ENCODE measurements at regions not wholly inside any gene's neighbourhood (a gene's known extent, or its start where the extent isn't known, plus 50 kb on each side); places are given as distances from the start of the nearest gene placed in this dataset.
A peak's percentile ranks its signal among the peaks of the same experiment; 100 is the strongest.

GRCh38 chr3:70557976-70558375 lies 245.5 kb upstream of the MDFIC2 start:
- Mint-ChIP-seq H3K9me3 (peaks cover 0 to 2% of the 10 kb centered on the region in 2 donors), H3K27ac (no peak overlapping the region), H3K36me3 (no peaks in the 10 kb centered on the region), H3K27me3 (no peaks in the 10 kb centered on the region), H3K4me3 (peak overlapping the region in 1 of 2 donors; percentile 5), H3K4me1 (peaks cover 11 to 27% of the 10 kb centered on the region in 2 donors)
- ATAC-seq (replicated peaks) (peak in 1 of 2 donors; percentile 13), DNase-seq (no peak)

DNA sequence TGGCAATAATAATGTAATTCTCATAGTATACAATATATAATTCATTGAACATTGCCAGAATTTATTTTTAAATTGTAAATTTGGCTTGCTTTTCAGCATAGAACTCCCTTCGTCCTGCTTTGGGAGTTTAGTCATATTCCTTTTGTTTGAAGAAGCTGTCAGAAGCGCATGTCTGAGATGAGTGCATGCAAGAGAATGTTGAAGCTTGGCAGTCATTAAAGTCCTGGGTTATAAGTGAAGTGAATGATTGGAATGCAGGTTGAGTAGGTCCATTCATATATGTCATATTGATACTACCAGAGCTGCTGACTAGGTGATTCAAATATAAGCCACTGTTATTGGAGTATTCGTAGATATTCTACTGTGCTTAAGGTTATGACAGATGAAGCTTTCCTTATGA lies 243.6 kb upstream of the MDFIC2 start:
- ATAC-seq (replicated peaks), result no peak
- peaks cover 7 to 21% of the 10 kb centered on the region in 2 donors for H3K4me1 Mint-ChIP-seq

GRCh38 chr3:70554170-70554569 lies 241.7 kb upstream of the MDFIC2 start:
- Mint-ChIP-seq H3K27me3 (peaks cover 0 to 3% of the 10 kb centered on the region in 2 donors), H3K27ac (no peak overlapping the region), H3K4me1 (peaks cover 7 to 24% of the 10 kb centered on the region in 2 donors), H3K9me3 (peaks cover 5 to 7% of the 10 kb centered on the region in 2 donors), H3K4me3 (no peak overlapping the region), H3K36me3 (peaks cover 3 to 5% of the 10 kb centered on the region in 2 donors)
- ATAC-seq (replicated peaks) (no peak), DNase-seq (no peak)

More for the DNA sequence above, 243.6 kb upstream of the MDFIC2 start:
- H3K4me3 Mint-ChIP-seq, result no peak overlapping the region
- H3K9me3 Mint-ChIP-seq, result peaks cover 5 to 7% of the 10 kb centered on the region in 2 donors
- peaks cover 3 to 5% of the 10 kb centered on the region in 2 donors for H3K36me3 Mint-ChIP-seq
- DNase-seq, result no peak
- H3K27me3 Mint-ChIP-seq, result no peaks in the 10 kb centered on the region
- H3K27ac Mint-ChIP-seq, result no peak overlapping the region

DNA sequence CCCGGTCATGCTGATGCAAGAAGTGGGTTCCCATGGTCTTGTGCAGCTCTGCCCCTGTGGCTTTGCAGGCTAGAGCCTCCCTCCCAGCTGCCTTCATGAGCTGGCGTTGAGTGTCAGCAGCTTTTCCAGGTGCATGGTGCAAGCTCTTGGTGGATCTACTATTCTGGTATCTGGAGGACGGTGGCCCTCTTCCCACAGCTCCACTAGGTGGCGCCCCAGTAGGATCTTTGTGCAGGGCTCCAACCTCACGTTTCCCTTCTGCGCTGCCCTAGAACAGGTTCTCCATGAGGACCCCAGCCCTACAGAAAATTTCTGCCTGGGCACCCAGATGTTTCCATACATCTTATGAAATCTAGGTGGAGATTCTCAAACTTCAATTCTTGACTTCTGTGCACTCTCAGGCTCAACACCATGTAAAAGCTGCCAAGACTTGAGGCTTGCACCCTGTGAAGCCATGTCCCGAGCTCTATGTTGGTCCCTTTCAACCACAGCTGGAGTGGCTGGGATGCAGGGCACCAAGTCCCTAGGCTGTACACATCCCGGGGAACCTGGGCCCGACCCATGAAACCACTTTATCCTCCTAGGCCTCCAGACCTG lies 238.4 kb upstream of the MDFIC2 start:
- H3K4me3 Mint-ChIP-seq, result no peak overlapping the region
- no peak overlapping the region for H3K27ac Mint-ChIP-seq
- H3K4me1 Mint-ChIP-seq, result peaks cover 0 to 10% of the 10 kb centered on the region in 2 donors
- H3K36me3 Mint-ChIP-seq, result peaks cover 3 to 5% of the 10 kb centered on the region in 2 donors
- peak; percentile 94 to 95 for ATAC-seq (replicated peaks)
- H3K9me3 Mint-ChIP-seq, result peaks cover 5 to 7% of the 10 kb centered on the region in 2 donors
- H3K27me3 Mint-ChIP-seq, result peaks cover 0 to 3% of the 10 kb centered on the region in 2 donors
- DNase-seq, result peak; percentile 43

DNA sequence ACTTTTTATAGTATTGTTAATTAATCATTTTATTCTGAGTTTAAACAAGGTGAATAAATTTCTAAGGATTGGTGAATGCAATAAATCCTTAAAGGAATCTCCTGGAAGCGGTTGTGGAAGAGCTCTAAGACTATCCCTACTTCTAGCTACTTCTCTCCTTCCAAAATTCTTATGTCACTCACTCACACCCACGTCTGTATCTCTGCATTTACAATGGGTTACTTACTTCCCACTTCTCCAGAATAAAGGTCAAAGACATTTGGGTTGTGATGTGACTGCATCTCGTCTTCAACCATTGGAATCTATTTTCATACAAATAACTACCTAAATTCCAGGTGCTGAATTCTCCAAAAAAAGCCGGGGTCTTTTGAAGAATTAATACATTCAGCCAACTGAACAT lies 234.2 kb upstream of the MDFIC2 start:
- Mint-ChIP-seq H3K4me1 (peaks cover 0 to 5% of the 10 kb centered on the region in 2 donors), H3K27me3 (peaks cover 0 to 3% of the 10 kb centered on the region in 2 donors), H3K36me3 (peaks cover 1 to 3% of the 10 kb centered on the region in 2 donors), H3K9me3 (peaks cover under 1 to 3% of the 10 kb centered on the region in 2 donors), H3K27ac (no peak overlapping the region), H3K4me3 (no peak overlapping the region)
- no peak for ATAC-seq (replicated peaks)
- no peak for DNase-seq

DNA sequence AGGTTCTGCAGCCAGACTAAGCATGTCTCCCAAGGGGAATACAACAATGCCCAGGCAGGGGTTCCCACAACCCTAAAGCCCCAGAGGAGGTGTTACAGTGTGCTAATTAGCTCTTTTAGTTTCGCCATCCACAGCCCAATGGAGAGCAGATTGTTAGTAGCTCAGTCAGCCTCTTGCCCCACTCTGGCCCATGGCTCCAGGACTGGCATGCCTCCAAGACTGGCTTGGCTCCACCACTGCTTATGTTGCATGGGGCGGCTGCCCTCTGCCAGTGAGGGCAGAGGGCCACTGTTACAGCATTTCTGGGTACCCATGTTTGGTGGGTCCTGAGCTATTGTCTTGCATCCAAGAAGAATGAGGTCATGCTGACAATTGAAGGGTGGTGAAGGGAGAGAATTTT lies 231.1 kb upstream of the MDFIC2 start:
- Mint-ChIP-seq H3K27ac (no peak overlapping the region), H3K36me3 (peaks cover 0 to 1% of the 10 kb centered on the region in 2 donors), H3K4me1 (no peaks in the 10 kb centered on the region), H3K9me3 (no peaks in the 10 kb centered on the region), H3K27me3 (no peaks in the 10 kb centered on the region), H3K4me3 (no peak overlapping the region)
- ATAC-seq (replicated peaks), result no peak
- no peak for DNase-seq

GRCh38 chr3:70539908-70540307 lies 227.5 kb upstream of the MDFIC2 start:
- peaks cover 0 to 2% of the 10 kb centered on the region in 2 donors for H3K9me3 Mint-ChIP-seq
- H3K4me3 Mint-ChIP-seq, result no peak overlapping the region
- no peak overlapping the region for H3K27ac Mint-ChIP-seq
- H3K36me3 Mint-ChIP-seq, result peaks cover 0 to 1% of the 10 kb centered on the region in 2 donors
- DNase-seq (no peak), ATAC-seq (replicated peaks) (no peak)
- peaks cover 5 to 6% of the 10 kb centered on the region in 2 donors for H3K27me3 Mint-ChIP-seq
- H3K4me1 Mint-ChIP-seq, result no peaks in the 10 kb centered on the region

GRCh38 chr3:70532806-70533205 lies 220.4 kb upstream of the MDFIC2 start:
- H3K4me3 Mint-ChIP-seq, result no peak overlapping the region
- no peak for DNase-seq
- no peaks in the 10 kb centered on the region for H3K4me1 Mint-ChIP-seq
- no peaks in the 10 kb centered on the region for H3K36me3 Mint-ChIP-seq
- no peaks in the 10 kb centered on the region for H3K9me3 Mint-ChIP-seq
- H3K27ac Mint-ChIP-seq, result no peak overlapping the region
- peaks cover 6 to 8% of the 10 kb centered on the region in 2 donors for H3K27me3 Mint-ChIP-seq
- no peak for ATAC-seq (replicated peaks)

GRCh38 chr3:70531838-70532489 lies 219.5 kb upstream of the MDFIC2 start:
- Mint-ChIP-seq H3K27me3 (peaks cover under 1 to 3% of the 10 kb centered on the region in 2 donors), H3K9me3 (no peaks in the 10 kb centered on the region), H3K4me3 (no peak overlapping the region), H3K36me3 (no peaks in the 10 kb centered on the region), H3K27ac (no peak overlapping the region), H3K4me1 (no peaks in the 10 kb centered on the region)
- ATAC-seq (replicated peaks) (no peak), DNase-seq (no peak)

- no peak for DNase-seq
- Mint-ChIP-seq H3K36me3 (no peaks in the 10 kb centered on the region), H3K9me3 (no peaks in the 10 kb centered on the region), H3K4me1 (no peaks in the 10 kb centered on the region), H3K27ac (no peak overlapping the region), H3K4me3 (no peak overlapping the region), H3K27me3 (peaks cover 0 to 3% of the 10 kb centered on the region in 2 donors)
- no peak for ATAC-seq (replicated peaks)
Observed at GRCh38 chr3:70531063-70531657, 218.7 kb upstream of the MDFIC2 start.

DNA sequence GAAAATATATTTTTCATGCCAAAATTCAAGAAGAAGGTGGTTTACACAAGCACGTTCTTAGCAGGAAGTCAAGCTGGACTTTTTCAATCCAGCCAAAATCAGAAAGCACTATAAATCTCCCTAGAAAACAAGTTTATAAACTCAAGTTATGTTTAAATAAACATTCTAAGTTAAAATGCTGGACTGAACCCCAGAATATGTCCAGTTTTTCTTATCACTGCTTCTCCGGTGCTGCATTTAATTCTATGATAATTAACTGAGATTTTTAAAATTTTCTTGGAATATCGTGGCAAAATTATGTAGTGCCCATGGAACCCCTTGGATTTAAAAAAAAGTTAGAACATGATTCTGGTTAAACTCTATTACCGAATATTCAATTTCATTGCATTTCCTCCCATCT lies 218.2 kb upstream of the MDFIC2 start:
- ATAC-seq (replicated peaks), result no peak
- Mint-ChIP-seq H3K36me3 (no peaks in the 10 kb centered on the region), H3K27me3 (peaks cover 0 to 3% of the 10 kb centered on the region in 2 donors), H3K4me3 (no peak overlapping the region), H3K27ac (no peak overlapping the region), H3K9me3 (no peaks in the 10 kb centered on the region), H3K4me1 (no peaks in the 10 kb centered on the region)
- DNase-seq, result no peak

GRCh38 chr3:70527026-70527425 lies 214.6 kb upstream of the MDFIC2 start:
- no peaks in the 10 kb centered on the region for H3K9me3 Mint-ChIP-seq
- ATAC-seq (replicated peaks) (no peak), DNase-seq (no peak)
- no peak overlapping the region for H3K27ac Mint-ChIP-seq
- no peak overlapping the region for H3K4me3 Mint-ChIP-seq
- H3K27me3 Mint-ChIP-seq, result peaks cover 0 to 3% of the 10 kb centered on the region in 2 donors
- H3K36me3 Mint-ChIP-seq, result no peaks in the 10 kb centered on the region
- H3K4me1 Mint-ChIP-seq, result no peaks in the 10 kb centered on the region

DNA sequence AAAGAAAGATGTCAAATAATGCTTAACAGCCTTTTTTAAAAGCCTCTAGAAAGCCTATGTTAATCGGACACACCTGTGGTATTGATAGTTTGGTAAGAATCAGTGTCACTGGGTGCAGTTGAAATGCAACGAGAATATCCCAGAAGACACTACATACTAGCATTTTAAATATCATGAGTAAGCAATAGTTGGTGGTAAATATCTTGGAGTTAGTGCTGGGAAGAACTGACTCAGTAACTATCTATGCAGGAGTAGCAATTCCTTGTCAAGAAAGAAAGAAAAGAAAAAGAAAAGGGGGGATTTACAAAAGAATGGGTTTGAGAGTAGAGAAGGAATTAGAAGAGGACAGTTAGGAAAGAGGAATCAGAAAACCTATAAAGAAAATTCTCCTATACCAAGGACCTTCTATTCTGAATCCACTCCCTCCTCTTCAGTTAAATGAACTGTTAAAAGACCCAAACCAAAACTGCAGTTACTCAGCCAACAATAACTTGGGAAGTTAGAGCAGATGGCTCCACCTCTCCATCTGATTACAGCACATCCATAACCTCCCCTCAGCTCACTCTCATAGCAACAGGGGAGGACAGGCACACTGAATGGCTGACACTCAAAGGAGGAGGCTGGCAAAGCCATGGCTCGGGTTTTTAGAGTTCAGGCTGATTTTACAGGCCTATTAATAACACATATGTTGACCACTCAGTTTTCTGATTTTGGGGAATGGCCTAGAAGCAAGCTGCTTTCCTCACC lies 207.6 kb upstream of the MDFIC2 start:
- DNase-seq, result no peak
- no peak overlapping the region for H3K4me3 Mint-ChIP-seq
- peaks cover 0 to under 1% of the 10 kb centered on the region in 2 donors for H3K27me3 Mint-ChIP-seq
- H3K27ac Mint-ChIP-seq, result no peak overlapping the region
- no peaks in the 10 kb centered on the region for H3K9me3 Mint-ChIP-seq
- H3K36me3 Mint-ChIP-seq, result no peaks in the 10 kb centered on the region
- H3K4me1 Mint-ChIP-seq, result no peaks in the 10 kb centered on the region
- ATAC-seq (replicated peaks), result no peak

GRCh38 chr3:70519026-70519425 lies 206.6 kb upstream of the MDFIC2 start:
- no peaks in the 10 kb centered on the region for H3K9me3 Mint-ChIP-seq
- ATAC-seq (replicated peaks) (no peak), DNase-seq (no peak)
- H3K4me1 Mint-ChIP-seq, result no peaks in the 10 kb centered on the region
- H3K36me3 Mint-ChIP-seq, result no peaks in the 10 kb centered on the region
- H3K4me3 Mint-ChIP-seq, result no peak overlapping the region
- H3K27ac Mint-ChIP-seq, result no peak overlapping the region
- H3K27me3 Mint-ChIP-seq, result peaks cover 0 to 4% of the 10 kb centered on the region in 2 donors
